HEK293 (cell line): ENCODE measurements at regions not wholly inside any gene's neighbourhood (a gene's known extent, or its start where the extent isn't known, plus 50 kb on each side); places are given as distances from the start of the nearest gene placed in this dataset.

ENCODE experiments used
- PRDM1 ChIP-seq: fragments of 450-650 bp; formaldehyde crosslinking; IDR thresholded peaks from 2 replicates; pipeline ENCODE4; 2016; ENCODE audit warnings: missing biosample characterization, missing genetic modification characterization
- ZNF211 ChIP-seq: fragments of 450-650 bp; formaldehyde crosslinking; IDR thresholded peaks from 2 replicates; pipeline ENCODE4 v1.5.1; 2016; ENCODE audit warnings: low read depth, missing biosample characterization, missing genetic modification characterization
- ZNF24 ChIP-seq: fragments of 450-650 bp; formaldehyde crosslinking; IDR thresholded peaks from 2 replicates; pipeline ENCODE4 v1.5.1; 2016; ENCODE audit warnings: missing biosample characterization, missing genetic modification characterization
- ZNF324 ChIP-seq: fragments of 450-650 bp; formaldehyde crosslinking; IDR thresholded peaks from 2 replicates; pipeline ENCODE4 v1.5.1; 2016; ENCODE audit warnings: missing biosample characterization, missing genetic modification characterization
- ZNF354C ChIP-seq: fragments of 450-650 bp; formaldehyde crosslinking; IDR thresholded peaks from 2 replicates; pipeline ENCODE4 v1.5.1; 2016; ENCODE audit warnings: missing biosample characterization, missing genetic modification characterization, low read depth, borderline replicate concordance
- ZNF510 ChIP-seq: fragments of 450-650 bp; formaldehyde crosslinking; IDR thresholded peaks from 2 replicates; pipeline ENCODE4 v1.5.1; 2018; ENCODE audit warnings: mild to moderate bottlenecking, missing genetic modification characterization, missing biosample characterization; ENCODE audit not compliant: insufficient replicate concordance
- ZNF529 ChIP-seq: fragments of 450-650 bp; formaldehyde crosslinking; IDR thresholded peaks from 2 replicates; pipeline ENCODE4 v1.5.1; 2017; ENCODE audit warnings: missing genetic modification characterization, missing biosample characterization; ENCODE audit not compliant: insufficient replicate concordance
- ZNF558 ChIP-seq: fragments of 450-650 bp; formaldehyde crosslinking; IDR thresholded peaks from 2 replicates; pipeline ENCODE4 v1.5.1; 2016; ENCODE audit warnings: missing biosample characterization, missing genetic modification characterization
- ZNF626 ChIP-seq: fragments of 450-650 bp; sonication (Bioruptor Pico); formaldehyde crosslinking; IDR thresholded peaks from 2 replicates; pipeline ENCODE4 v1.5.1; 2018; ENCODE audit warnings: missing biosample characterization, missing genetic modification characterization, inconsistent platforms
- ZNF747 ChIP-seq: fragments of 450-650 bp; formaldehyde crosslinking; IDR thresholded peaks from 2 replicates; pipeline ENCODE4 v1.5.1; 2016; ENCODE audit warnings: missing biosample characterization, missing genetic modification characterization
- ZNF768 ChIP-seq: fragments of 450-650 bp; formaldehyde crosslinking; IDR thresholded peaks from 2 replicates; pipeline ENCODE4 v1.5.1; 2018; ENCODE audit warnings: missing biosample characterization, mild to moderate bottlenecking, missing genetic modification characterization
- TF ChIP-seq, protein P1 (sequence below): fragments of 450-650 bp; formaldehyde crosslinking; IDR thresholded peaks from 2 replicates; pipeline ENCODE4 v1.5.1; 2016; ENCODE audit warnings: missing biosample characterization, missing genetic modification characterization
- TF ChIP-seq, protein P2 (sequence below): fragments of 450-650 bp; formaldehyde crosslinking; IDR thresholded peaks from 2 replicates; pipeline ENCODE4 v1.5.1; 2017; ENCODE audit warnings: missing biosample characterization, missing genetic modification characterization

DNA sequence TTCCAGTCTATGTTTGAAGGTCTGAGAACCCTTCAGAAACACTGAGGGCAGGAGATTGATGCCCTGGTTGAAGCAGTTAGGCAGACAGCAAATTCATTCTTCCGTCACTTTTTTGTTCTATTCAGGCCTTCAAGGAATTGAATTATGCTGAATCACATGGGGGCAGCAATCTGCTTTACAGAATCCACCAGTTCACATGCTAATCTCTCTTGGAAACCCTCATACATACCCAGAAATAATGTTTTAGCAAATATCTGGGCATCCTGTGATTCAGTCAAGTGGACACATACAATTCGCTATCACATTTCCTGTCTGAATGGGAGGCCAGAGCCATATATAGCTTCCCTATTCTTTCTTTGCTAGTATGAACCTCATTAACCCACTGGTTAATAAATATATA lies 301.4 kb upstream of the CNTNAP5 start:
- TF ChIP-seq, protein P1, sequence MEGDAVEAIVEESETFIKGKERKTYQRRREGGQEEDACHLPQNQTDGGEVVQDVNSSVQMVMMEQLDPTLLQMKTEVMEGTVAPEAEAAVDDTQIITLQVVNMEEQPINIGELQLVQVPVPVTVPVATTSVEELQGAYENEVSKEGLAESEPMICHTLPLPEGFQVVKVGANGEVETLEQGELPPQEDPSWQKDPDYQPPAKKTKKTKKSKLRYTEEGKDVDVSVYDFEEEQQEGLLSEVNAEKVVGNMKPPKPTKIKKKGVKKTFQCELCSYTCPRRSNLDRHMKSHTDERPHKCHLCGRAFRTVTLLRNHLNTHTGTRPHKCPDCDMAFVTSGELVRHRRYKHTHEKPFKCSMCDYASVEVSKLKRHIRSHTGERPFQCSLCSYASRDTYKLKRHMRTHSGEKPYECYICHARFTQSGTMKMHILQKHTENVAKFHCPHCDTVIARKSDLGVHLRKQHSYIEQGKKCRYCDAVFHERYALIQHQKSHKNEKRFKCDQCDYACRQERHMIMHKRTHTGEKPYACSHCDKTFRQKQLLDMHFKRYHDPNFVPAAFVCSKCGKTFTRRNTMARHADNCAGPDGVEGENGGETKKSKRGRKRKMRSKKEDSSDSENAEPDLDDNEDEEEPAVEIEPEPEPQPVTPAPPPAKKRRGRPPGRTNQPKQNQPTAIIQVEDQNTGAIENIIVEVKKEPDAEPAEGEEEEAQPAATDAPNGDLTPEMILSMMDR: no peak
- TF ChIP-seq ZNF510 (tag by site-specific recombination) (no peak), ZNF211 (tag by site-specific recombination) (no peak), PRDM1 (tag by site-specific recombination) (no peak), ZNF529 (no peak), ZNF558 (no peak), ZNF626 (tag by site-specific recombination) (no peak), ZNF354C (no peak), ZNF747 (tag by site-specific recombination) (no peak), ZNF324 (no peak), ZNF768 (tag by site-specific recombination) (no peak), ZNF24 (no peak)
- TF ChIP-seq, protein P2, sequence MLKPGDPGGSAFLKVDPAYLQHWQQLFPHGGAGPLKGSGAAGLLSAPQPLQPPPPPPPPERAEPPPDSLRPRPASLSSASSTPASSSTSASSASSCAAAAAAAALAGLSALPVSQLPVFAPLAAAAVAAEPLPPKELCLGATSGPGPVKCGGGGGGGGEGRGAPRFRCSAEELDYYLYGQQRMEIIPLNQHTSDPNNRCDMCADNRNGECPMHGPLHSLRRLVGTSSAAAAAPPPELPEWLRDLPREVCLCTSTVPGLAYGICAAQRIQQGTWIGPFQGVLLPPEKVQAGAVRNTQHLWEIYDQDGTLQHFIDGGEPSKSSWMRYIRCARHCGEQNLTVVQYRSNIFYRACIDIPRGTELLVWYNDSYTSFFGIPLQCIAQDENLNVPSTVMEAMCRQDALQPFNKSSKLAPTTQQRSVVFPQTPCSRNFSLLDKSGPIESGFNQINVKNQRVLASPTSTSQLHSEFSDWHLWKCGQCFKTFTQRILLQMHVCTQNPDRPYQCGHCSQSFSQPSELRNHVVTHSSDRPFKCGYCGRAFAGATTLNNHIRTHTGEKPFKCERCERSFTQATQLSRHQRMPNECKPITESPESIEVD (tag by site-specific recombination): no peak
